K562 (cell line): ENCODE measurements at regions not wholly inside any gene's neighbourhood (a gene's known extent, or its start where the extent isn't known, plus 50 kb on each side); places are given as distances from the start of the nearest gene placed in this dataset.

Source experiments
- ATAC-seq: fragments of 200-7000 bp; cut with Tn5 transposase; 3 replicates; pipeline ENCODE4 v1.9.1; 2020; ENCODE audit warnings: moderate library complexity
- BruUV-seq: library from RNA; stranded (reverse); fragments of 400-500 nt; replicated peaks from 2 replicates; lab custom pipeline; 2021; lab: Mats Ljungman, UMichigan
- CTCF ChIA-PET: fragments of 300-600 bp; formaldehyde crosslinking; extraction: SDS; loops from one replicate; lab custom pipeline; 2021; ENCODE audit warnings: low intra/inter-chr PET ratio; lab: Yijun Ruan, JAX
- POLR2A ChIA-PET: fragments of 300-600, 350-650 bp; sonication (Branson Sonifier 250); formaldehyde crosslinking; extraction: SDS; loops from one replicate; lab custom pipeline; 2021; ENCODE audit warnings: antibody characterized with exemption, inconsistent platforms; lab: Yijun Ruan, JAX
- DNase-seq, 4 experiments: peaks; one replicate each; pipeline versions ENCODE4 v3.0.0 to v3.0.0-alpha.2; 2011 to 2018; ENCODE audit warnings: low spot score in 3 of 4, mixed read lengths in 3 of 4; ENCODE audit errors: extremely low read depth in 1 of 4
- FAIRE-seq: peaks from 2 replicates; lab custom pipeline; 2011; peaks lifted over from hg19 to GRCh38; lab: Jason Lieb, UNC
- H2AFZ ChIP-seq: 2 replicates; pipeline ENCODE4 v1.6.0; 2011; ENCODE audit warnings: low read depth, low read length, control low read depth, inconsistent platforms
- H3K27ac ChIP-seq: fragments of 200-600 bp; 3 replicates; pipeline ENCODE4 v1.8.0; 2011; ENCODE audit warnings: low read depth, mild to moderate bottlenecking, control low read depth, inconsistent platforms, low read length, moderate library complexity, mixed read lengths; ENCODE audit errors: extremely low read depth
- H3K27me3 ChIP-seq, 2 experiments: fragments of 300-600 bp in 1 of 2; 2 replicates in 1 of 2; 3 replicates in 1 of 2; pipeline versions ENCODE4 v1.6.0 to v1.8.0; 2011; ENCODE audit warnings: inconsistent platforms in 2 of 2, low read length in 2 of 2, mild to moderate bottlenecking in 1 of 2, mixed read lengths in 1 of 2, moderate library complexity in 1 of 2; ENCODE audit not compliant: control insufficient read depth in 2 of 2, insufficient read depth in 2 of 2
- H3K36me3 ChIP-seq: fragments of 300-600 bp; 3 replicates; pipeline ENCODE4 v1.8.0; 2011; ENCODE audit warnings: mild to moderate bottlenecking, low read length, inconsistent platforms; ENCODE audit not compliant: control insufficient read depth, insufficient read depth
- H3K4me1 ChIP-seq, 2 experiments: fragments of 200-600 bp in 1 of 2; replicated peaks in 1 of 2; 2 replicates in 1 of 2; 3 replicates in 1 of 2; pipeline versions ENCODE4 v1.5.1 to v1.8.0; 2011; ENCODE audit warnings: inconsistent platforms in 2 of 2, low read length in 2 of 2, mild to moderate bottlenecking in 1 of 2, mixed read lengths in 1 of 2, moderate library complexity in 1 of 2; ENCODE audit not compliant: control insufficient read depth in 2 of 2, insufficient read depth in 2 of 2
- H3K4me2 ChIP-seq: 2 replicates; pipeline ENCODE4 v1.6.1; 2011; ENCODE audit warnings: low read length, control low read depth, inconsistent platforms, mixed read lengths; ENCODE audit not compliant: insufficient read depth
- H3K4me3 ChIP-seq: fragments of 200-600 bp; sonication (generic), shearing (Covaris generic); 2 replicates; pipeline ENCODE4 v1.5.1; 2016; ENCODE audit warnings: control low read depth, inconsistent platforms
- H3K79me2 ChIP-seq: fragments of 200-600 bp; 3 replicates; pipeline ENCODE4 v1.8.0; 2011; ENCODE audit warnings: low read length, inconsistent platforms; ENCODE audit not compliant: control insufficient read depth, insufficient read depth
- H3K9ac ChIP-seq, 2 experiments: 2 replicates each; pipeline versions ENCODE4 v1.6.0 to v1.6.1; 2011; ENCODE audit warnings: low read depth in 2 of 2, low read length in 2 of 2, control low read depth in 1 of 2, inconsistent platforms in 1 of 2, mild to moderate bottlenecking in 1 of 2, mixed read lengths in 1 of 2; ENCODE audit not compliant: insufficient read depth in 1 of 2
- H3K9me1 ChIP-seq: one replicate; pipeline ENCODE4 v1.6.0; 2011; ENCODE audit warnings: inconsistent platforms, mild to moderate bottlenecking, low read length, moderate library complexity; ENCODE audit not compliant: control insufficient read depth, insufficient read depth
- H3K9me3 ChIP-seq: replicated peaks from 2 replicates; pipeline ENCODE4 v1.5.1; 2011; ENCODE audit warnings: low read depth, low read length, inconsistent platforms; ENCODE audit not compliant: control insufficient read depth, insufficient read depth
- H4K20me1 ChIP-seq: replicated peaks from 2 replicates; pipeline ENCODE4 v1.6.1; 2011; ENCODE audit warnings: low read length, inconsistent platforms, mixed read lengths; ENCODE audit not compliant: control insufficient read depth, insufficient read depth
- CEBPB ChIP-seq: fragments of 450-650 bp; IDR thresholded peaks from 2 replicates; pipeline ENCODE4 v1.6.1; 2016; ENCODE audit warnings: missing genetic modification characterization, missing compliant biosample characterization
- ESRRA ChIP-seq: fragments of 450-650 bp; IDR thresholded peaks from 2 replicates; pipeline ENCODE4 v1.6.1; 2014; ENCODE audit warnings: low read depth, mild to moderate bottlenecking, moderate library complexity, borderline replicate concordance
- ESRRB ChIP-seq: fragments of 250-450 bp; sonication (Bioruptor Pico); IDR thresholded peaks from 2 replicates; pipeline ENCODE4 v1.5.0; 2020; ENCODE audit warnings: mild to moderate bottlenecking, moderate library complexity, borderline replicate concordance
- RBM25 ChIP-seq: fragments of 200-400 bp; formaldehyde crosslinking; IDR thresholded peaks from 2 replicates; pipeline ENCODE4 v1.6.1; 2018; ENCODE audit warnings: low read length, low read depth, moderate library complexity; ENCODE audit not compliant: severe bottlenecking
- ZFP36 ChIP-seq: fragments of 150-350 bp; IDR thresholded peaks from 2 replicates; pipeline ENCODE4 v1.6.1; 2018; ENCODE audit warnings: low read length, low read depth; ENCODE audit not compliant: partially characterized antibody
- ZNF311 ChIP-seq: fragments of 250-450 bp; sonication (Bioruptor Pico); IDR thresholded peaks from 2 replicates; pipeline ENCODE4 v1.4.0; 2020; ENCODE audit warnings: mild to moderate bottlenecking, moderate library complexity
- WGBS: fragments of 100-300 bp; shearing (Covaris generic); methylation state at CpG from one replicate; pipeline ENCODE4 v1.1.6; 2016; ENCODE audit warnings: low coverage, mixed read lengths; ENCODE audit not compliant: insufficient coverage; ENCODE audit errors: missing lambda C conversion rate; 5-methylcytosine and 5-hydroxymethylcytosine counted together
- in situ Hi-C: fragments of 300-500 bp; cut with MboI; formaldehyde crosslinking; loops from 4 replicates; pipeline ENCODE4 v1.15.0; 2018; ENCODE audit warnings: inconsistent platforms, mixed read lengths
- intact Hi-C: fragments of 100-400 bp; cut with micrococcal nuclease; formaldehyde crosslinking; loops from 2 replicates; pipeline ENCODE4 v1.14.2; 2022

GRCh38 chr10:78862328-78862640, 206.5 kb upstream of the ZMIZ1 start:
- H2AFZ ChIP-seq, result no peak overlapping the region
- H3K4me1 ChIP-seq, result no peaks in the 10 kb centered on the region
- ChIA-PET POLR2A (no interaction called here), CTCF (no interaction called here)
- H3K9me1 ChIP-seq, result no peaks in the 10 kb centered on the region
- 3% methylated on average over 4 of the region's 4 CpGs for whole genome bisulfite sequencing
- H3K79me2 ChIP-seq, result no peaks in the 10 kb centered on the region
- no peak for TF ChIP-seq CEBPB (tag)
- TF ChIP-seq ZNF311 (CRISPR knock-in tag), result no peak
- peak; percentile 66 for TF ChIP-seq ZFP36
- H3K36me3 ChIP-seq, result no peaks in the 10 kb centered on the region
- peaks cover 0 to 22% of the 10 kb centered on the region in 2 experiments; a peak in 2 of 5 replicates for H3K27me3 ChIP-seq
- FAIRE-seq (no peak), ATAC-seq (no peak), DNase-seq (no peak)
- BruUV-seq, result no TSS peak
- H4K20me1 ChIP-seq, result peaks cover 8% of the 10 kb centered on the region; the same call in 1 of the 2 replicates
- intact Hi-C loops, result no loop called here
- H3K9ac ChIP-seq, result no peak overlapping the region
- H3K4me2 ChIP-seq, result no peak overlapping the region
- no peak overlapping the region for H3K27ac ChIP-seq
- no peak overlapping the region for H3K4me3 ChIP-seq
- in situ Hi-C loops, result no loop called here
- no peaks in the 10 kb centered on the region for H3K9me3 ChIP-seq

GRCh38 chr10:78863140-78863905, 205.4 kb upstream of the ZMIZ1 start:
- TF ChIP-seq ESRRA (0 out of 2 replicates have a peak, but pooled peaks have one; percentile 59), ESRRB (CRISPR knock-in tag) (no peak), RBM25 (peak; percentile 55)
- Histone ChIP-seq H2AFZ (no peak overlapping the region), H3K27ac (no peak overlapping the region), H3K4me3 (no peak overlapping the region), H3K9me3 (no peaks in the 10 kb centered on the region), H3K4me1 (no peaks in the 10 kb centered on the region), H3K36me3 (no peaks in the 10 kb centered on the region), H4K20me1 (peaks cover 8% of the 10 kb centered on the region; the same call in 1 of the 2 replicates), H3K27me3 (peaks cover 0 to 25% of the 10 kb centered on the region in 2 experiments; a peak in 3 of 5 replicates), H3K9ac (no peak overlapping the region), H3K9me1 (no peaks in the 10 kb centered on the region), H3K79me2 (no peaks in the 10 kb centered on the region), H3K4me2 (no peak overlapping the region)
- in situ Hi-C loops, result no loop called here
- no peak for FAIRE-seq
- DNase-seq, result no peak
- ChIA-PET CTCF (no interaction called here), POLR2A (no interaction called here)
- intact Hi-C loops, result no loop called here
- ATAC-seq, result no peak
- BruUV-seq, result no TSS peak
- 2% methylated on average over 9 of the region's 9 CpGs for WGBS
